ENCODE measurements at regions not wholly inside any gene's neighbourhood (a gene's known extent, or its start where the extent isn't known, plus 50 kb on each side); places are given as distances from the start of the nearest gene placed in this dataset.

DNA sequence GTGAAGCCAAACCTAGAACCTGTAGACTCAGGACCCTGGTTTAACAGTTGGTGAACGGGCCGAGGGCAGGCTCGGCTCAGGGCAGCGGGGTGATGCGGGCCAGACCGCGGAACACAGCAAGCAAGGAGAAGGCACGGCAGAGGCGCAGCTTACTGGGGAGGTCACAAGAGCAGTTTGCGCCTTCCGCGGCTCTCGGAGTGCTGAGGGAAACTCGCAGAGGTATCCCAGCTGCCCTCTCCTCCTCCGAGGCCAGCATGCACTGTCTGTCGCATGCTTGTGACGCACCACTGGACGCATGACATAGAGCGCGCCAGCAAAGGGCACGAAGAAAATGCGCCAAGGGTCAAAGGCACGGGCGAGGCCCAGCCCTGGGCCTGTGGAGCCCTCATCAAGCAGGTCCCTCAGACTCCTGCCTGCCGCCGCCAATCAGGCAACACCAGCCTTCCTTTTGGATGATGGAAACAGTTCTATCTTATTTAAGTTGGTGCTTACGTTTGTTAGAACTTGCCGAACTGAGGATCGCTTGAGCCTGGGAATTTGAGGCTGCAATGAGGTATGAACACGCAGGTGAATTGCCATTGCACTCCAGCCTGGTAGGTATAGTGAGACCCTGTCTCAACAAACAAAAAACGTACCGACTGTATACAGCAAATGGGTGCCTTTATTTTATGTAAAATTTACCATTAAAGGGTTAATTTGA, 574.3 kb upstream of the GHITM start:
- TF ChIP-seq, protein P1, sequence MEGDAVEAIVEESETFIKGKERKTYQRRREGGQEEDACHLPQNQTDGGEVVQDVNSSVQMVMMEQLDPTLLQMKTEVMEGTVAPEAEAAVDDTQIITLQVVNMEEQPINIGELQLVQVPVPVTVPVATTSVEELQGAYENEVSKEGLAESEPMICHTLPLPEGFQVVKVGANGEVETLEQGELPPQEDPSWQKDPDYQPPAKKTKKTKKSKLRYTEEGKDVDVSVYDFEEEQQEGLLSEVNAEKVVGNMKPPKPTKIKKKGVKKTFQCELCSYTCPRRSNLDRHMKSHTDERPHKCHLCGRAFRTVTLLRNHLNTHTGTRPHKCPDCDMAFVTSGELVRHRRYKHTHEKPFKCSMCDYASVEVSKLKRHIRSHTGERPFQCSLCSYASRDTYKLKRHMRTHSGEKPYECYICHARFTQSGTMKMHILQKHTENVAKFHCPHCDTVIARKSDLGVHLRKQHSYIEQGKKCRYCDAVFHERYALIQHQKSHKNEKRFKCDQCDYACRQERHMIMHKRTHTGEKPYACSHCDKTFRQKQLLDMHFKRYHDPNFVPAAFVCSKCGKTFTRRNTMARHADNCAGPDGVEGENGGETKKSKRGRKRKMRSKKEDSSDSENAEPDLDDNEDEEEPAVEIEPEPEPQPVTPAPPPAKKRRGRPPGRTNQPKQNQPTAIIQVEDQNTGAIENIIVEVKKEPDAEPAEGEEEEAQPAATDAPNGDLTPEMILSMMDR (IDR thresholded peaks at IDR 0.05), result no peak
- TF ChIP-seq POLR2A (IDR thresholded peaks at IDR 0.05), result no peak

Data from heart left ventricle (tissue), 13 donors.